HCT116 (cell line): ENCODE measurements at regions not wholly inside any gene's neighbourhood (a gene's known extent, or its start where the extent isn't known, plus 50 kb on each side); places are given as distances from the start of the nearest gene placed in this dataset.

Source experiments
- ATAC-seq: fragments of 200-7000 bp; cut with Tn5 transposase; 2 replicates; pipeline ENCODE4 v1.9.1; 2020; ENCODE audit warnings: mild to moderate bottlenecking, moderate library complexity
- BruUV-seq: library from RNA; stranded (reverse); fragments of 400-500 nt; replicated peaks from 2 replicates; lab custom pipeline; 2021; lab: Mats Ljungman, UMichigan
- CTCF ChIA-PET: fragments of 300-600 bp; sonication (Branson Sonifier 250); formaldehyde crosslinking; loops from one replicate; lab custom pipeline; 2021; ENCODE audit warnings: antibody characterized with exemption; lab: Charles Lee
- POLR2A ChIA-PET: fragments of 300-600, 350-600 bp; sonication (Branson Sonifier 250); formaldehyde crosslinking; loops from one replicate; lab custom pipeline; 2021; ENCODE audit warnings: antibody characterized with exemption; lab: Charles Lee
- RAD21 ChIA-PET, 2 experiments: fragments of 300-600 bp; sonication (Branson Sonifier 250); formaldehyde crosslinking; loops; one replicate each; lab custom pipeline; 2023; ENCODE audit warnings: low total read pairs in 2 of 2; ENCODE audit not compliant: uncharacterized antibody in 2 of 2, unreplicated experiment in 2 of 2, low non-redundant PET in 1 of 2; lab: Charles Lee
- DNase-seq: peaks from one replicate; pipeline ENCODE4 v3.0.0-alpha.2; 2010; ENCODE audit warnings: low read depth, low spot score
- H2AFZ ChIP-seq: fragments of 200-600 bp; shearing (Covaris generic), sonication (generic); 2 replicates; pipeline ENCODE4 v1.6.1; 2017; ENCODE audit warnings: low read depth, mixed run types, mixed read lengths, antibody characterized with exemption, low read length; ENCODE audit not compliant: poor library complexity, severe bottlenecking
- H3K27ac ChIP-seq: 2 replicates; pipeline ENCODE4 v1.5.1; 2012; ENCODE audit warnings: low read depth, low read length
- H3K27me3 ChIP-seq: fragments of 200-600 bp; sonication (generic); 2 replicates; pipeline ENCODE4 v1.6.1; 2016; ENCODE audit warnings: mixed run types, low read length, mixed read lengths; ENCODE audit not compliant: insufficient read depth
- H3K36me3 ChIP-seq, 2 experiments: fragments of 200-500 bp in 1 of 2; fragments of 200-600 bp in 1 of 2; sonication (Bioruptor generic) in 1 of 2; sonication (generic) in 1 of 2; 2 replicates each; pipeline versions ENCODE4 v1.5.1 to v1.6.1; 2014 to 2016; ENCODE audit warnings: low read length in 2 of 2, inconsistent platforms in 1 of 2, mixed read lengths in 1 of 2, mixed run types in 1 of 2; ENCODE audit not compliant: insufficient read depth in 2 of 2, control insufficient read depth in 1 of 2
- H3K4me1 ChIP-seq, 2 experiments: fragments of 200-600 bp in 1 of 2; sonication (generic) in 1 of 2; 2 replicates each; pipeline versions ENCODE4 v1.5.1 to v1.6.1; 2012 to 2017; ENCODE audit warnings: low read length in 2 of 2, inconsistent platforms in 1 of 2, mild to moderate bottlenecking in 1 of 2, mixed read lengths in 1 of 2, mixed run types in 1 of 2, moderate library complexity in 1 of 2; ENCODE audit not compliant: insufficient read depth in 2 of 2, control insufficient read depth in 1 of 2
- H3K4me2 ChIP-seq: fragments of 200-600 bp; sonication (generic); 2 replicates; pipeline ENCODE4 v1.6.1; 2017; ENCODE audit warnings: mixed run types, low read length, mixed read lengths
- H3K4me3 ChIP-seq, 2 experiments: fragments of 200-600 bp in 1 of 2; sonication (generic) in 1 of 2; replicated peaks in 1 of 2; 2 replicates each; pipeline ENCODE4 v1.5.1; 2011 to 2016; ENCODE audit warnings: low read length in 2 of 2, control low read depth in 1 of 2, low read depth in 1 of 2, mild to moderate bottlenecking in 1 of 2, mixed read lengths in 1 of 2, mixed run types in 1 of 2
- H3K79me2 ChIP-seq: fragments of 200-600 bp; sonication (generic); 2 replicates; pipeline ENCODE4 v1.6.1; 2017; ENCODE audit warnings: mild to moderate bottlenecking, mixed run types, low read length, moderate library complexity, mixed read lengths; ENCODE audit not compliant: insufficient read depth
- H3K9ac ChIP-seq: fragments of 200-600 bp; sonication (generic); 2 replicates; pipeline ENCODE4 v1.6.1; 2016; ENCODE audit warnings: low read length, mixed read lengths
- H3K9me2 ChIP-seq: fragments of 200-600 bp; sonication (generic), shearing (Covaris generic); 2 replicates; pipeline ENCODE4 v1.6.1; 2017; ENCODE audit warnings: mixed run types, mild to moderate bottlenecking, moderate library complexity; ENCODE audit not compliant: insufficient read depth
- H3K9me3 ChIP-seq, 2 experiments: fragments of 200-500 bp in 1 of 2; fragments of 200-600 bp in 1 of 2; sonication (Bioruptor generic) in 1 of 2; sonication (generic) in 1 of 2; 2 replicates each; pipeline ENCODE4 v1.6.1; 2014 to 2017; ENCODE audit warnings: low read length in 2 of 2, mixed read lengths in 2 of 2, inconsistent platforms in 1 of 2, low read depth in 1 of 2, mild to moderate bottlenecking in 1 of 2, mixed run types in 1 of 2, moderate library complexity in 1 of 2; ENCODE audit not compliant: control insufficient read depth in 1 of 2, insufficient read depth in 1 of 2
- H4K20me1 ChIP-seq: fragments of 200-600 bp; sonication (generic), shearing (Covaris generic); 2 replicates; pipeline ENCODE4 v1.6.1; 2017; ENCODE audit warnings: mixed run types, mild to moderate bottlenecking, moderate library complexity; ENCODE audit not compliant: insufficient read depth
- CBX3 ChIP-seq: IDR thresholded peaks from 2 replicates; pipeline ENCODE4 v1.6.1; 2012; ENCODE audit warnings: low read depth
- EGR1 ChIP-seq: IDR thresholded peaks from 2 replicates; pipeline ENCODE4 v1.6.1; 2012; ENCODE audit warnings: low read depth
- ELF1 ChIP-seq: IDR thresholded peaks from 2 replicates; pipeline ENCODE4 v1.6.1; 2012; ENCODE audit warnings: low read depth, borderline replicate concordance
- EZH2 ChIP-seq: fragments of 200-600 bp; sonication (generic); IDR thresholded peaks from 2 replicates; pipeline ENCODE4 v1.6.1; 2017; ENCODE audit warnings: antibody characterized with exemption, mixed run types
- EZH2phosphoT487 ChIP-seq: fragments of 200-600 bp; IDR thresholded peaks from 2 replicates; pipeline ENCODE4 v1.6.1; 2018; ENCODE audit warnings: antibody characterized with exemption, borderline replicate concordance
- JUND ChIP-seq: IDR thresholded peaks from 2 replicates; pipeline ENCODE4 v1.6.1; 2012
- POLR2A ChIP-seq: IDR thresholded peaks from 2 replicates; pipeline ENCODE4 v1.7.0; 2011; ENCODE audit warnings: borderline replicate concordance; ENCODE audit not compliant: insufficient read depth, insufficient read length; ENCODE audit errors: extremely low read depth
- POLR2AphosphoS5 ChIP-seq: IDR thresholded peaks from 2 replicates; pipeline ENCODE4 v1.6.1; 2011; ENCODE audit warnings: mild to moderate bottlenecking, low read depth, low read length, moderate library complexity
- RAD21 ChIP-seq: IDR thresholded peaks from 2 replicates; pipeline ENCODE4 v1.6.1; 2012; ENCODE audit warnings: low read depth, mild to moderate bottlenecking
- ZNF274 ChIP-seq: fragments of 200-500 bp; sonication (Bioruptor generic); IDR thresholded peaks from 2 replicates; pipeline ENCODE4 v1.6.1; 2014; ENCODE audit warnings: mild to moderate bottlenecking, low read depth, low read length, inconsistent platforms
- intact Hi-C: fragments of 100-400 bp; cut with micrococcal nuclease; formaldehyde crosslinking; loops from 2 replicates; pipeline ENCODE4 v1.10.0; 2022
- TF ChIP-seq, protein P1 (sequence below): IDR thresholded peaks from 2 replicates; pipeline ENCODE4 v1.6.1; 2011; ENCODE audit warnings: mild to moderate bottlenecking, low read length, moderate library complexity; ENCODE audit not compliant: insufficient replicate concordance; ENCODE audit errors: extremely low read depth
- TF ChIP-seq, protein P2 (sequence below): IDR thresholded peaks from 2 replicates; pipeline ENCODE4 v1.6.1; 2012

DNA sequence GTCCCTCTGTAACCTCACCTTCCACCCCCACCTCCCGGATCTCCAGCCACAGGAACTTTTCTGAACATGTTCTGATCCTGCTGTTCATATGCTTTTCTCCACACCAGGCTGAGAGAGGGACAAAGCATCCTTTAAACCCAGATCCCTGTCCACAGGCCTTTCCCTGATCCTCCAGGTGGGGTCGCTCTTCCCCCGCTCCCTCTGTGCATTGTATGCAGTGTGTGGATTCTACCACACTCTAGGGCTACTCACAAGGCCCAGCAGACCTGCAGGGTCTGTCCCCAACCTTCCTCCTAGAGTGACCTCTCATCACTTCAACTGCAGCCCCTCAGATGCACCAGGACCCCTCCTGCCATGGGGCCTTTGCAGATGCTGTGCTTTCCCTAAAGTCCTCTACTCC lies 1200.6 kb downstream of the UQCRFS1 start (continued):
- TF ChIP-seq, protein P1, sequence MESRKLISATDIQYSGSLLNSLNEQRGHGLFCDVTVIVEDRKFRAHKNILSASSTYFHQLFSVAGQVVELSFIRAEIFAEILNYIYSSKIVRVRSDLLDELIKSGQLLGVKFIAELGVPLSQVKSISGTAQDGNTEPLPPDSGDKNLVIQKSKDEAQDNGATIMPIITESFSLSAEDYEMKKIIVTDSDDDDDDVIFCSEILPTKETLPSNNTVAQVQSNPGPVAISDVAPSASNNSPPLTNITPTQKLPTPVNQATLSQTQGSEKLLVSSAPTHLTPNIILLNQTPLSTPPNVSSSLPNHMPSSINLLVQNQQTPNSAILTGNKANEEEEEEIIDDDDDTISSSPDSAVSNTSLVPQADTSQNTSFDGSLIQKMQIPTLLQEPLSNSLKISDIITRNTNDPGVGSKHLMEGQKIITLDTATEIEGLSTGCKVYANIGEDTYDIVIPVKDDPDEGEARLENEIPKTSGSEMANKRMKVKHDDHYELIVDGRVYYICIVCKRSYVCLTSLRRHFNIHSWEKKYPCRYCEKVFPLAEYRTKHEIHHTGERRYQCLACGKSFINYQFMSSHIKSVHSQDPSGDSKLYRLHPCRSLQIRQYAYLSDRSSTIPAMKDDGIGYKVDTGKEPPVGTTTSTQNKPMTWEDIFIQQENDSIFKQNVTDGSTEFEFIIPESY: no peak
- TF ChIP-seq EZH2phosphoT487 (no peak), ZNF274 (no peak), EZH2 (no peak), POLR2A (no peak)

DNA sequence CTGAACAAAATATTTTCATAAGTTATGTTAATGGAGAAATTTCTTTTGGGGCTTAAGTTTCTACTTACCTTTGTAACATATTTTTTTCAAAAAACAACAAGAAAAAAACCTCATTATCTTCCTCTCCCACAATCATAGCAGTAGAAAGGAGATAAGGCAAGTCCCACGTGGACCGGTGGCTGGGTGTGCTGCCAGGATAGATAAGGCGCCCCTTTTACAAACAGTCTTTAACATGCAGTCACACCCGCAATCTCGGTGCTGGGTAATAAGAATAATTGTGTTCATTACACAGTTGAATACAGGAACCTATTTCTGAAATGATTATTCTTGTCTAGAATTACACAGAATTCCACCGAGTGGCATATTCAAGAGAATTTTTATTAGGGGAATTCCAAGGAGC lies 1202.3 kb downstream of the UQCRFS1 start:
- H2AFZ ChIP-seq: no peak overlapping the region
- no peaks in the 10 kb centered on the region for H3K4me1 ChIP-seq
- no peaks in the 10 kb centered on the region for H3K79me2 ChIP-seq
- H3K4me2 ChIP-seq: no peak overlapping the region
- DNase-seq: no peak
- intact Hi-C loops: no loop called here
- H3K27me3 ChIP-seq: no peaks in the 10 kb centered on the region
- CTCF ChIA-PET: no interaction called here
- POLR2A ChIA-PET: no interaction called here
- no TSS peak for BruUV-seq
- RAD21 ChIA-PET: no interaction called here
- H3K36me3 ChIP-seq: no peaks in the 10 kb centered on the region
- H3K4me3 ChIP-seq: no peak overlapping the region
- no peaks in the 10 kb centered on the region for H3K9me2 ChIP-seq
- no peak overlapping the region for H3K9ac ChIP-seq
- H4K20me1 ChIP-seq: no peaks in the 10 kb centered on the region
- H3K9me3 ChIP-seq: peaks cover 0 to 47% of the 10 kb centered on the region in 2 experiments; a peak in 2 of 4 replicates
- no peak for ATAC-seq
- TF ChIP-seq RAD21: no peak
- no peak for TF ChIP-seq EZH2
- TF ChIP-seq EZH2phosphoT487: no peak
- TF ChIP-seq, protein P2, sequence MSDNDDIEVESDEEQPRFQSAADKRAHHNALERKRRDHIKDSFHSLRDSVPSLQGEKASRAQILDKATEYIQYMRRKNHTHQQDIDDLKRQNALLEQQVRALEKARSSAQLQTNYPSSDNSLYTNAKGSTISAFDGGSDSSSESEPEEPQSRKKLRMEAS: no peak
- no peak for TF ChIP-seq CBX3
- no peak for TF ChIP-seq ELF1
- TF ChIP-seq JUND: no peak
- no peak for TF ChIP-seq EGR1
- TF ChIP-seq POLR2AphosphoS5: no peak
- TF ChIP-seq, protein P1: no peak
- TF ChIP-seq ZNF274: no peak
- H3K27ac ChIP-seq: no peak overlapping the region
